ENCODE measurements at regions not wholly inside any gene's neighbourhood (a gene's known extent, or its start where the extent isn't known, plus 50 kb on each side); places are given as distances from the start of the nearest gene placed in this dataset.
A peak's percentile ranks its signal among the peaks of the same experiment; 100 is the strongest.

- intact Hi-C loops (cut with DNase I): no loop called here
- peak in 1 of 2 donors; percentile 27 for ATAC-seq
- no peak for TF ChIP-seq CTCF (IDR thresholded peaks at IDR 0.05)
- H3K27me3 ChIP-seq (ENCODE audit: low read depth): no peaks in the 10 kb centered on the region
- H3K36me3 ChIP-seq: no peaks in the 10 kb centered on the region
- no peak overlapping the region for H3K27ac ChIP-seq
- H3K9me3 ChIP-seq: no peaks in the 10 kb centered on the region
- DNase-seq: no peak
- no peak overlapping the region for H3K4me3 ChIP-seq
- no peaks in the 10 kb centered on the region for H3K4me1 ChIP-seq
Measured at GRCh38 chr21:25024639-25025038, 582.6 kb downstream of the MRPL39 start.

- no peaks in the 10 kb centered on the region for H3K27me3 ChIP-seq (ENCODE audit: low read depth)
- no peak for ATAC-seq
- DNase-seq: no peak
- no peak overlapping the region for H3K27ac ChIP-seq
- H3K36me3 ChIP-seq: no peaks in the 10 kb centered on the region
- H3K4me3 ChIP-seq: no peak overlapping the region
- intact Hi-C loops (cut with DNase I): no loop called here
- TF ChIP-seq CTCF (IDR thresholded peaks at IDR 0.05): no peak
- no peaks in the 10 kb centered on the region for H3K4me1 ChIP-seq
- H3K9me3 ChIP-seq: no peaks in the 10 kb centered on the region
Measured at GRCh38 chr21:25005388-25005787, 601.9 kb downstream of the MRPL39 start.

- H3K4me1 ChIP-seq: no peaks in the 10 kb centered on the region
- intact Hi-C loops (cut with DNase I): no loop called here
- no peak for ATAC-seq
- H3K27me3 ChIP-seq (ENCODE audit: low read depth): no peaks in the 10 kb centered on the region
- TF ChIP-seq CTCF (IDR thresholded peaks at IDR 0.05): no peak
- no peaks in the 10 kb centered on the region for H3K9me3 ChIP-seq
- no peak overlapping the region for H3K4me3 ChIP-seq
- DNase-seq: no peak
- no peaks in the 10 kb centered on the region for H3K36me3 ChIP-seq
- no peak overlapping the region for H3K27ac ChIP-seq
Measured at GRCh38 chr21:25002676-25003075, 604.6 kb downstream of the MRPL39 start.

- intact Hi-C loops (cut with DNase I): no loop called here
Measured at GRCh38 chr21:24995216-24995615, 612.1 kb downstream of the MRPL39 start.

GRCh38 chr21:24994717-24995116 is 612.6 kb downstream of the MRPL39 start:
- H3K36me3 ChIP-seq: no peaks in the 10 kb centered on the region
- intact Hi-C loops (cut with DNase I): no loop called here
- H3K9me3 ChIP-seq: no peaks in the 10 kb centered on the region
- TF ChIP-seq CTCF (IDR thresholded peaks at IDR 0.05): no peak
- H3K27ac ChIP-seq: no peak overlapping the region
- H3K4me1 ChIP-seq: no peaks in the 10 kb centered on the region
- no peak for DNase-seq
- no peak for ATAC-seq
- no peaks in the 10 kb centered on the region for H3K27me3 ChIP-seq (ENCODE audit: low read depth)
- H3K4me3 ChIP-seq: no peak overlapping the region

More at GRCh38 chr21:24995216-24995615, 612.1 kb downstream of the MRPL39 start:
- H3K27ac ChIP-seq: no peak overlapping the region
- no peaks in the 10 kb centered on the region for H3K4me1 ChIP-seq
- no peaks in the 10 kb centered on the region for H3K27me3 ChIP-seq (ENCODE audit: low read depth)
- H3K36me3 ChIP-seq: no peaks in the 10 kb centered on the region
- ATAC-seq: no peak
- no peak overlapping the region for H3K4me3 ChIP-seq
- H3K9me3 ChIP-seq: no peaks in the 10 kb centered on the region
- no peak for DNase-seq
- no peak for TF ChIP-seq CTCF (IDR thresholded peaks at IDR 0.05)

DNA sequence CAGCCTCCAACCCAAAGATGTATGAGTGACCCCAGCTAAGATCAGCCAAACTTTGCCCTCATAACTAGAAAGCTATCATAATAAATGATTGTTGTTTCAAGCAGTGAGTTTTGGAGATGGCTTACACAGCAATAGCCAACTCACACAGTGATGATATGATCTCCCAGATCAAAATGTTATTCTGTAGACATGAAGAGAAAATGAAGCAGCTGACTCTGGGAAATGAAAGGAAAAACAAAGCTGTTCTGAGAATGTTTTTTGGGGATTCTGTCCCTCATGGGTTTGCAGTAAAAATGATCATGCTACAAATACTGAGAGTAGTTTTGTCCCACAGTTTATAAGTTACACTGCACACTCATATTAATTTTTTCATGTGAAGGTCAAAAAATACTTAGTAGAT is 617.8 kb downstream of the MRPL39 start:
- Histone ChIP-seq H3K36me3 (no peaks in the 10 kb centered on the region), H3K9me3 (no peaks in the 10 kb centered on the region), H3K27ac (no peak overlapping the region), H3K4me3 (no peak overlapping the region), H3K4me1 (no peaks in the 10 kb centered on the region), H3K27me3 (ENCODE audit: low read depth) (no peaks in the 10 kb centered on the region)
- no peak for DNase-seq
- intact Hi-C loops (cut with DNase I): no loop called here
- ATAC-seq: no peak
- no peak for TF ChIP-seq CTCF (IDR thresholded peaks at IDR 0.05)
